Keratinocyte (primary cell): ENCODE measurements at regions not wholly inside any gene's neighbourhood (a gene's known extent, or its start where the extent isn't known, plus 50 kb on each side); places are given as distances from the start of the nearest gene placed in this dataset.
"Not testable (repeated sequence)": the region's sequence is repeated elsewhere in the genome, so short reads cannot be mapped to it uniquely, and the experiment has no call there.

Experiments used
- DNase-seq: peaks from one replicate; pipeline ENCODE4 v3.0.0-alpha.2; 2011; ENCODE audit warnings: low read depth, missing footprints, low spot score
- FAIRE-seq: peaks from 2 replicates; lab custom pipeline; 2011; peaks lifted over from hg19 to GRCh38; lab: Jason Lieb, UNC
- H2AFZ ChIP-seq: 2 replicates; pipeline ENCODE4 v1.6.0; 2012; ENCODE audit warnings: low read length, control low read depth, inconsistent platforms; ENCODE audit not compliant: control insufficient read depth
- H3K27ac ChIP-seq: 2 replicates; pipeline ENCODE4 v1.5.1; 2011; ENCODE audit warnings: low read length; ENCODE audit not compliant: control insufficient read depth, insufficient read depth
- H3K27me3 ChIP-seq: 3 replicates; pipeline ENCODE4 v1.6.0; 2011; ENCODE audit warnings: low read length; ENCODE audit not compliant: control insufficient read depth, insufficient read depth; ENCODE audit errors: extremely low read depth
- H3K36me3 ChIP-seq, 2 experiments: 2 replicates in 1 of 2; 3 replicates in 1 of 2; pipeline ENCODE4 v1.5.1; 2011; ENCODE audit warnings: low read length in 2 of 2, mild to moderate bottlenecking in 1 of 2; ENCODE audit not compliant: control insufficient read depth in 2 of 2, insufficient read depth in 2 of 2; ENCODE audit errors: extremely low read depth in 1 of 2
- H3K4me1 ChIP-seq: 3 replicates; pipeline ENCODE4 v1.5.1; 2011; ENCODE audit warnings: low read length; ENCODE audit not compliant: control insufficient read depth, insufficient read depth; ENCODE audit errors: extremely low read depth
- H3K4me2 ChIP-seq: 3 replicates; pipeline ENCODE4 v1.6.0; 2011; ENCODE audit warnings: low read depth, low read length; ENCODE audit not compliant: control insufficient read depth, insufficient read depth; ENCODE audit errors: extremely low read depth
- H3K4me3 ChIP-seq, 3 experiments: fragments of 200-600 bp in 1 of 3; sonication (generic) in 1 of 3; 2 replicates in 2 of 3; 3 replicates in 1 of 3; pipeline ENCODE4 v1.5.1; 2011 to 2016; ENCODE audit warnings: low read length in 3 of 3, mild to moderate bottlenecking in 3 of 3, control low read depth in 2 of 3, inconsistent platforms in 1 of 3, low read depth in 1 of 3, mixed read lengths in 1 of 3, mixed run types in 1 of 3, moderate library complexity in 1 of 3; ENCODE audit not compliant: control insufficient read depth in 2 of 3, insufficient read depth in 2 of 3; ENCODE audit errors: extremely low read depth in 1 of 3
- H3K79me2 ChIP-seq: 2 replicates; pipeline ENCODE4 v1.6.0; 2012; ENCODE audit warnings: low read length; ENCODE audit not compliant: control insufficient read depth, insufficient read depth
- H3K9ac ChIP-seq: 3 replicates; pipeline ENCODE4 v1.6.0; 2011; ENCODE audit warnings: low read length; ENCODE audit not compliant: control insufficient read depth, insufficient read depth; ENCODE audit errors: extremely low read depth
- H3K9me1 ChIP-seq: 3 replicates; pipeline ENCODE4 v1.6.0; 2011; ENCODE audit warnings: low read length; ENCODE audit not compliant: control insufficient read depth, insufficient read depth; ENCODE audit errors: extremely low read depth
- H3K9me3 ChIP-seq: 2 replicates; pipeline ENCODE4 v1.5.1; 2012; ENCODE audit warnings: low read depth, low read length; ENCODE audit not compliant: control insufficient read depth
- H4K20me1 ChIP-seq: 3 replicates; pipeline ENCODE4 v1.6.0; 2011; ENCODE audit warnings: low read length; ENCODE audit not compliant: control insufficient read depth, insufficient read depth; ENCODE audit errors: extremely low read depth
- EZH2 ChIP-seq: IDR thresholded peaks from one replicate; pipeline ENCODE4 v1.6.1; 2012; ENCODE audit warnings: inconsistent platforms, mild to moderate bottlenecking, low read length, moderate library complexity
- dilution Hi-C: fragments of 300-500 bp; cut with MboI; formaldehyde crosslinking; loops from one replicate; pipeline ENCODE4 v1.7.0; 2020; ENCODE audit warnings: low sequenced_read_pairs; ENCODE audit not compliant: extremely low pct_ligation_motif_present
- TF ChIP-seq, protein P1 (sequence below), 3 experiments: IDR thresholded peaks in 1 of 3; conservative IDR thresholded peaks in 1 of 3; optimal IDR thresholded peaks in 1 of 3; 2 replicates in 2 of 3; 3 replicates in 1 of 3; pipeline versions ENCODE3 to v1.5.1; 2011; ENCODE audit warnings: low read length in 3 of 3, mild to moderate bottlenecking in 3 of 3, moderate library complexity in 2 of 3, control low read depth in 1 of 3, inconsistent platforms in 1 of 3; ENCODE audit not compliant: insufficient read depth in 2 of 3; ENCODE audit errors: extremely low read depth in 1 of 3

DNA sequence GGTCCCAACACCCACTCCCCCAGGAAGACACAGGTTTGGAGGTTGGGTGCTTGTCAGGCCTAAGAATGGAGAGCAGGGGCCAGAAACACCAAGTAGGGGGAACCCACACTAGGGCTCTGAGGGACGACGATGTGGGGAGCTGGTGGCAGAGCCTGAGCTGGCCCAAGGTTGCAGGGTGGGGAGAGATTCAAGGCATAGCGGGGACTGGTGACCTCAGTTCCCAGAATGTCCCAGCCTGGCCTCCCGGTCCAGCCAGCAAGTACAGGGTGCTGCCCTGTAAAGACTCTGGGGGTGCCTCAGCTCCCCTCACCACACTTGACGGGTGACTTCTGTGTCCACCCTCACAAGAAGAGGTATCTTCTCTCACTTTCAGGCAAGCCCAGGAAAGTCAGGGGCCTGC, 86.7 kb downstream of the ALG10 start:
- Histone ChIP-seq H3K4me3 (no peak overlapping the region), H3K9me3 (no peaks in the 10 kb centered on the region), H3K36me3 (no peaks in the 10 kb centered on the region), H2AFZ (no peak overlapping the region), H3K4me2 (no peak overlapping the region), H3K27me3 (no peaks in the 10 kb centered on the region), H4K20me1 (no peaks in the 10 kb centered on the region), H3K9me1 (no peaks in the 10 kb centered on the region), H3K4me1 (no peaks in the 10 kb centered on the region), H3K27ac (no peak overlapping the region), H3K79me2 (no peaks in the 10 kb centered on the region), H3K9ac (no peak overlapping the region)
- dilution Hi-C loops = no loop called here
- FAIRE-seq (no peak), DNase-seq (no peak)
- TF ChIP-seq EZH2 = no peak
- TF ChIP-seq, protein P1, sequence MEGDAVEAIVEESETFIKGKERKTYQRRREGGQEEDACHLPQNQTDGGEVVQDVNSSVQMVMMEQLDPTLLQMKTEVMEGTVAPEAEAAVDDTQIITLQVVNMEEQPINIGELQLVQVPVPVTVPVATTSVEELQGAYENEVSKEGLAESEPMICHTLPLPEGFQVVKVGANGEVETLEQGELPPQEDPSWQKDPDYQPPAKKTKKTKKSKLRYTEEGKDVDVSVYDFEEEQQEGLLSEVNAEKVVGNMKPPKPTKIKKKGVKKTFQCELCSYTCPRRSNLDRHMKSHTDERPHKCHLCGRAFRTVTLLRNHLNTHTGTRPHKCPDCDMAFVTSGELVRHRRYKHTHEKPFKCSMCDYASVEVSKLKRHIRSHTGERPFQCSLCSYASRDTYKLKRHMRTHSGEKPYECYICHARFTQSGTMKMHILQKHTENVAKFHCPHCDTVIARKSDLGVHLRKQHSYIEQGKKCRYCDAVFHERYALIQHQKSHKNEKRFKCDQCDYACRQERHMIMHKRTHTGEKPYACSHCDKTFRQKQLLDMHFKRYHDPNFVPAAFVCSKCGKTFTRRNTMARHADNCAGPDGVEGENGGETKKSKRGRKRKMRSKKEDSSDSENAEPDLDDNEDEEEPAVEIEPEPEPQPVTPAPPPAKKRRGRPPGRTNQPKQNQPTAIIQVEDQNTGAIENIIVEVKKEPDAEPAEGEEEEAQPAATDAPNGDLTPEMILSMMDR (optimal IDR thresholded peaks at IDR 0.05 in 1 of 3, IDR thresholded peaks at IDR 0.05 in 1 of 3, conservative IDR thresholded peaks at IDR 0.05 in 1 of 3; ENCODE audit: extremely low read depth in 1 of 3, insufficient read depth in 2 of 3, low read length in 3 of 3) = no peak

DNA sequence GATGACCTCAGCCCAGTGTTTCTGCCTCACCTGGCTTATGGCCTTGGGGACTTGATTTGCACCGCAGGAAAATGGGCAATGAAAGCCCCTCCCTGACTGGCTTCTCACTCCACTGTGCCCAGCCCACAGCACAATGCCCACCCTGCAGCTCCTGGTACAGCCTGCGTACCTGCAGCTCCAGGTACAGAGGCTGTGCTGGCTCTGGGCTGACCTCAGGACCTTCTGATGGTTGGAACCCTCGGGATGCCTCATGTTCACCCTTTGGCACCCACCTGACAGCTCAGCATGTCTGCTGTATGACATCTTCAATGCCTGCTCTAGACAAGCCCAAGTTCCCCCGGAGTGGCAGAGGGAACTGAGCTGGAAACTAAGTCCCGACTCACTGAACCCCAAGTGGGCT, 87.1 kb downstream of the ALG10 start:
- FAIRE-seq = no peak
- TF ChIP-seq EZH2 = no peak
- TF ChIP-seq, protein P1 (optimal IDR thresholded peaks at IDR 0.05 in 1 of 3, IDR thresholded peaks at IDR 0.05 in 1 of 3, conservative IDR thresholded peaks at IDR 0.05 in 1 of 3; ENCODE audit: extremely low read depth in 1 of 3, insufficient read depth in 2 of 3, low read length in 3 of 3) = no peak
- Histone ChIP-seq H3K4me3 (no peak overlapping the region), H3K4me1 (no peaks in the 10 kb centered on the region), H3K27me3 (no peaks in the 10 kb centered on the region), H3K36me3 (no peaks in the 10 kb centered on the region), H2AFZ (no peak overlapping the region), H3K9ac (no peak overlapping the region), H4K20me1 (no peaks in the 10 kb centered on the region), H3K9me1 (no peaks in the 10 kb centered on the region), H3K27ac (no peak overlapping the region), H3K79me2 (no peaks in the 10 kb centered on the region), H3K9me3 (no peaks in the 10 kb centered on the region), H3K4me2 (no peak overlapping the region)
- dilution Hi-C loops = no loop called here
- no peak for DNase-seq

DNA sequence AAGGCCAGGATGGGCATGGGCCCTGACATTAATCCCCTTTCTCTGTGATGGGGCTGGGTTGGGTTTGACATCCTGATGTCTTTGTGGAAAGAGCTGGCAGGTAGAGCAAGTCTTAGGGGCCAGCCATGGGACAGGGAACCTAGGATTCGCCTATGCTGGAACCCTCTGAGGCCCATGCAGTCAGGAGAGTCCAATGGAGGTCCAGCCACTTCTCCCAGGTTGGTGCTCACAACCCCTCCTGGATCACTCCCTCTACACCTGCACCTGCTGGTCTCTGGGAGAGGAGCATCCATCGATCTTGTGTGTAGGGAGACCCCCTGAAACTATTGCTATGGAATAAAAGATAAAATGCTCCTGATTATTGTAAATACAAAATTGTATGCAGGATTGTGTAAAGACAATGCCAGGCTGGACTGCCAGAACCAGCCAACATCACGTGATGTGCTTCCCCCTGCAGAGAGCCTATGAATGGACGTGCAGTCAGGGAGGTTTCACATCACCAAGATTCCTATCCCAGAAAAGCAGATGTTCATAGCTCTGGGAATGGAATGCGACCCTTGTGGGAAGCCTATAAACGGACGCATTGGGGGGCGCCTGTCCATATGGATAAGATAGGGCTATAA, 87.7 kb downstream of the ALG10 start:
- dilution Hi-C loops, H3K9me3 ChIP-seq, FAIRE-seq: not testable (repeated sequence)

More for the DNA sequence above, 87.7 kb downstream of the ALG10 start:
- not testable (repeated sequence) for H3K27ac ChIP-seq, H3K4me2 ChIP-seq, H3K9me1 ChIP-seq, H3K4me3 ChIP-seq, H3K27me3 ChIP-seq, H3K79me2 ChIP-seq, H2AFZ ChIP-seq, H3K36me3 ChIP-seq, H4K20me1 ChIP-seq, H3K4me1 ChIP-seq, DNase-seq, H3K9ac ChIP-seq
